GM10266 (cell line): ENCODE measurements at regions not wholly inside any gene's neighbourhood (a gene's known extent, or its start where the extent isn't known, plus 50 kb on each side); places are given as distances from the start of the nearest gene placed in this dataset.

ENCODE experiments used
- DNase-seq: peaks from one replicate; pipeline ENCODE4 v3.0.0; 2012; ENCODE audit errors: extremely low spot score
- CTCF ChIP-seq: IDR thresholded peaks from 2 replicates; pipeline ENCODE4 v1.5.1; 2012; ENCODE audit warnings: mild to moderate bottlenecking, low read depth; ENCODE audit not compliant: control insufficient read depth, insufficient read depth; ENCODE audit errors: missing control alignments

GRCh38 chr2:12577091-12577490, 139.6 kb upstream of the TRIB2 start:
- no peak for DNase-seq
- no peak for TF ChIP-seq CTCF

GRCh38 chr2:12577567-12578253, 139.0 kb upstream of the TRIB2 start:
- no peak for TF ChIP-seq CTCF
- no peak for DNase-seq

- no peak for DNase-seq
- no peak for TF ChIP-seq CTCF
Measured at GRCh38 chr2:12579018-12579417, 137.7 kb upstream of the TRIB2 start.

- DNase-seq: no peak
- no peak for TF ChIP-seq CTCF
Measured at GRCh38 chr2:12584338-12584737, 132.4 kb upstream of the TRIB2 start.

- DNase-seq: no peak
- TF ChIP-seq CTCF: no peak
Measured at GRCh38 chr2:12585784-12586183, 131.0 kb upstream of the TRIB2 start.

GRCh38 chr2:12587228-12587627, 129.5 kb upstream of the TRIB2 start:
- no peak for DNase-seq
- no peak for TF ChIP-seq CTCF

- DNase-seq: no peak
- TF ChIP-seq CTCF: no peak
Measured at GRCh38 chr2:12587729-12588522, 128.8 kb upstream of the TRIB2 start.
